ENCODE measurements at regions not wholly inside any gene's neighbourhood (a gene's known extent, or its start where the extent isn't known, plus 50 kb on each side); places are given as distances from the start of the nearest gene placed in this dataset.

GRCh38 chr14:49479432-49479831, 106.7 kb downstream of the RPS29 start:
- no peak overlapping the region for H3K4me3 ChIP-seq (ENCODE audit: low read depth, low read length)
- no peak for TF ChIP-seq CTCF (IDR thresholded peaks at IDR 0.05; ENCODE audit: insufficient read depth, low read depth, low read length, missing control alignments)
- no peak for DNase-seq (ENCODE audit: low read depth)

GRCh38 chr14:49478784-49479183, 107.4 kb downstream of the RPS29 start:
- no peak for DNase-seq (ENCODE audit: low read depth)
- no peak overlapping the region for H3K4me3 ChIP-seq (ENCODE audit: low read depth, low read length)
- no peak for TF ChIP-seq CTCF (IDR thresholded peaks at IDR 0.05; ENCODE audit: insufficient read depth, low read depth, low read length, missing control alignments)

- no peak for TF ChIP-seq CTCF (IDR thresholded peaks at IDR 0.05; ENCODE audit: insufficient read depth, low read depth, low read length, missing control alignments)
- no peak for DNase-seq (ENCODE audit: low read depth)
- no peak overlapping the region for H3K4me3 ChIP-seq (ENCODE audit: low read depth, low read length)
These were observed 119.1 kb downstream of the RPS29 start for GRCh38 chr14:49467091-49467490.

GRCh38 chr14:49464885-49465284, 121.3 kb downstream of the RPS29 start:
- H3K4me3 ChIP-seq (ENCODE audit: low read depth, low read length): no peak overlapping the region
- no peak for TF ChIP-seq CTCF (IDR thresholded peaks at IDR 0.05; ENCODE audit: insufficient read depth, low read depth, low read length, missing control alignments)
- no peak for DNase-seq (ENCODE audit: low read depth)

- no peak for DNase-seq (ENCODE audit: low read depth)
- TF ChIP-seq CTCF (IDR thresholded peaks at IDR 0.05; ENCODE audit: insufficient read depth, low read depth, low read length, missing control alignments): no peak
- no peak overlapping the region for H3K4me3 ChIP-seq (ENCODE audit: low read depth, low read length)
These were observed 123.0 kb downstream of the RPS29 start for GRCh38 chr14:49463146-49463545.

- DNase-seq (ENCODE audit: low read depth): peak; percentile 85
- TF ChIP-seq CTCF (IDR thresholded peaks at IDR 0.05; ENCODE audit: insufficient read depth, low read depth, low read length, missing control alignments): peak; percentile 60
- H3K4me3 ChIP-seq (ENCODE audit: low read depth, low read length): no peak overlapping the region
These were observed 124.4 kb downstream of the RPS29 start for GRCh38 chr14:49461529-49462401.

- H3K4me3 ChIP-seq (ENCODE audit: low read depth, low read length): no peak overlapping the region
- DNase-seq (ENCODE audit: low read depth): no peak
- no peak for TF ChIP-seq CTCF (IDR thresholded peaks at IDR 0.05; ENCODE audit: insufficient read depth, low read depth, low read length, missing control alignments)
These were observed 125.5 kb downstream of the RPS29 start for GRCh38 chr14:49460662-49461061.
